Keratinocyte (primary cell): ENCODE measurements at regions not wholly inside any gene's neighbourhood (a gene's known extent, or its start where the extent isn't known, plus 50 kb on each side); places are given as distances from the start of the nearest gene placed in this dataset.

ENCODE experiments used
- DNase-seq: peaks from one replicate; pipeline ENCODE4 v3.0.0-alpha.2; 2011; ENCODE audit warnings: low read depth, missing footprints, low spot score
- FAIRE-seq: peaks from 2 replicates; lab custom pipeline; 2011; peaks lifted over from hg19 to GRCh38; lab: Jason Lieb, UNC
- H2AFZ ChIP-seq: 2 replicates; pipeline ENCODE4 v1.6.0; 2012; ENCODE audit warnings: low read length, control low read depth, inconsistent platforms; ENCODE audit not compliant: control insufficient read depth
- H3K27ac ChIP-seq: 2 replicates; pipeline ENCODE4 v1.5.1; 2011; ENCODE audit warnings: low read length; ENCODE audit not compliant: control insufficient read depth, insufficient read depth
- H3K27me3 ChIP-seq: 3 replicates; pipeline ENCODE4 v1.6.0; 2011; ENCODE audit warnings: low read length; ENCODE audit not compliant: control insufficient read depth, insufficient read depth; ENCODE audit errors: extremely low read depth
- H3K36me3 ChIP-seq, 2 experiments: 2 replicates in 1 of 2; 3 replicates in 1 of 2; pipeline ENCODE4 v1.5.1; 2011; ENCODE audit warnings: low read length in 2 of 2, mild to moderate bottlenecking in 1 of 2; ENCODE audit not compliant: control insufficient read depth in 2 of 2, insufficient read depth in 2 of 2; ENCODE audit errors: extremely low read depth in 1 of 2
- H3K4me1 ChIP-seq: 3 replicates; pipeline ENCODE4 v1.5.1; 2011; ENCODE audit warnings: low read length; ENCODE audit not compliant: control insufficient read depth, insufficient read depth; ENCODE audit errors: extremely low read depth
- H3K4me2 ChIP-seq: 3 replicates; pipeline ENCODE4 v1.6.0; 2011; ENCODE audit warnings: low read depth, low read length; ENCODE audit not compliant: control insufficient read depth, insufficient read depth; ENCODE audit errors: extremely low read depth
- H3K4me3 ChIP-seq, 3 experiments: fragments of 200-600 bp in 1 of 3; sonication (generic) in 1 of 3; 2 replicates in 2 of 3; 3 replicates in 1 of 3; pipeline ENCODE4 v1.5.1; 2011 to 2016; ENCODE audit warnings: low read length in 3 of 3, mild to moderate bottlenecking in 3 of 3, control low read depth in 2 of 3, inconsistent platforms in 1 of 3, low read depth in 1 of 3, mixed read lengths in 1 of 3, mixed run types in 1 of 3, moderate library complexity in 1 of 3; ENCODE audit not compliant: control insufficient read depth in 2 of 3, insufficient read depth in 2 of 3; ENCODE audit errors: extremely low read depth in 1 of 3
- H3K79me2 ChIP-seq: 2 replicates; pipeline ENCODE4 v1.6.0; 2012; ENCODE audit warnings: low read length; ENCODE audit not compliant: control insufficient read depth, insufficient read depth
- H3K9ac ChIP-seq: 3 replicates; pipeline ENCODE4 v1.6.0; 2011; ENCODE audit warnings: low read length; ENCODE audit not compliant: control insufficient read depth, insufficient read depth; ENCODE audit errors: extremely low read depth
- H3K9me1 ChIP-seq: 3 replicates; pipeline ENCODE4 v1.6.0; 2011; ENCODE audit warnings: low read length; ENCODE audit not compliant: control insufficient read depth, insufficient read depth; ENCODE audit errors: extremely low read depth
- H3K9me3 ChIP-seq: 2 replicates; pipeline ENCODE4 v1.5.1; 2012; ENCODE audit warnings: low read depth, low read length; ENCODE audit not compliant: control insufficient read depth
- H4K20me1 ChIP-seq: 3 replicates; pipeline ENCODE4 v1.6.0; 2011; ENCODE audit warnings: low read length; ENCODE audit not compliant: control insufficient read depth, insufficient read depth; ENCODE audit errors: extremely low read depth
- EZH2 ChIP-seq: IDR thresholded peaks from one replicate; pipeline ENCODE4 v1.6.1; 2012; ENCODE audit warnings: inconsistent platforms, mild to moderate bottlenecking, low read length, moderate library complexity
- dilution Hi-C: fragments of 300-500 bp; cut with MboI; formaldehyde crosslinking; loops from one replicate; pipeline ENCODE4 v1.7.0; 2020; ENCODE audit warnings: low sequenced_read_pairs; ENCODE audit not compliant: extremely low pct_ligation_motif_present
- TF ChIP-seq, protein P1 (sequence below), 3 experiments: IDR thresholded peaks in 1 of 3; conservative IDR thresholded peaks in 1 of 3; optimal IDR thresholded peaks in 1 of 3; 2 replicates in 2 of 3; 3 replicates in 1 of 3; pipeline versions ENCODE3 to v1.5.1; 2011; ENCODE audit warnings: low read length in 3 of 3, mild to moderate bottlenecking in 3 of 3, moderate library complexity in 2 of 3, control low read depth in 1 of 3, inconsistent platforms in 1 of 3; ENCODE audit not compliant: insufficient read depth in 2 of 3; ENCODE audit errors: extremely low read depth in 1 of 3

DNA sequence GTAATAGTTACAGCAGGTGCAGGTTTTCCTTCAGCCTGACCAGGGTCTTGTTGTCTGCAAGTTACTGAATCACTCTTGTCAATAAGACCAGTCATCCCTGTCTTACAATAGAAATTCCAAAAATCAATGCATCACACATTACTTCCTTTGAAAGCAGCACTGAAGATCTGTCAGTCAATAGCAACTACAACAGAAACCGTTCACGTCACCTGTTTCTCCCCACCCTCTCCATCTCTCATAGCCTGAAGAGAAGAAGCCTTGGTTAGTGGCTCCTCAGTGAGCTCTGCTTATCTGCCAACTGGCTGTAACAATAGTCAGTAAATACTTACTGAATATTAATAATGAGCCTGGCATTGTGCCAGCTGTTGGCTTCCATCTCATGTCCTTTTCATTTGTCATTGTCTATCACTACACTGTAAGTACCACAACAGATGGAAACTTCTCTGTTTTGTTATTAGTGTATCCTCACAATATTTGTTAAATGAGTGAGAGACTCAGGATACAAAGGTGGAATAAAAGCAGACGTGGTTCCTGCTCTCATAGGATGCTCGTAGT lies 195.2 kb downstream of the S1PR1 start:
- no peaks in the 10 kb centered on the region for H3K36me3 ChIP-seq
- no peaks in the 10 kb centered on the region for H3K9me1 ChIP-seq
- H3K9me3 ChIP-seq = no peaks in the 10 kb centered on the region
- dilution Hi-C loops = no loop called here
- H3K4me2 ChIP-seq = no peak overlapping the region
- no peaks in the 10 kb centered on the region for H4K20me1 ChIP-seq
- H3K79me2 ChIP-seq = no peaks in the 10 kb centered on the region
- no peak overlapping the region for H3K4me3 ChIP-seq
- no peak for DNase-seq
- no peak for TF ChIP-seq EZH2
- TF ChIP-seq, protein P1, sequence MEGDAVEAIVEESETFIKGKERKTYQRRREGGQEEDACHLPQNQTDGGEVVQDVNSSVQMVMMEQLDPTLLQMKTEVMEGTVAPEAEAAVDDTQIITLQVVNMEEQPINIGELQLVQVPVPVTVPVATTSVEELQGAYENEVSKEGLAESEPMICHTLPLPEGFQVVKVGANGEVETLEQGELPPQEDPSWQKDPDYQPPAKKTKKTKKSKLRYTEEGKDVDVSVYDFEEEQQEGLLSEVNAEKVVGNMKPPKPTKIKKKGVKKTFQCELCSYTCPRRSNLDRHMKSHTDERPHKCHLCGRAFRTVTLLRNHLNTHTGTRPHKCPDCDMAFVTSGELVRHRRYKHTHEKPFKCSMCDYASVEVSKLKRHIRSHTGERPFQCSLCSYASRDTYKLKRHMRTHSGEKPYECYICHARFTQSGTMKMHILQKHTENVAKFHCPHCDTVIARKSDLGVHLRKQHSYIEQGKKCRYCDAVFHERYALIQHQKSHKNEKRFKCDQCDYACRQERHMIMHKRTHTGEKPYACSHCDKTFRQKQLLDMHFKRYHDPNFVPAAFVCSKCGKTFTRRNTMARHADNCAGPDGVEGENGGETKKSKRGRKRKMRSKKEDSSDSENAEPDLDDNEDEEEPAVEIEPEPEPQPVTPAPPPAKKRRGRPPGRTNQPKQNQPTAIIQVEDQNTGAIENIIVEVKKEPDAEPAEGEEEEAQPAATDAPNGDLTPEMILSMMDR (optimal IDR thresholded peaks at IDR 0.05 in 1 of 3, IDR thresholded peaks at IDR 0.05 in 1 of 3, conservative IDR thresholded peaks at IDR 0.05 in 1 of 3; ENCODE audit: extremely low read depth in 1 of 3, insufficient read depth in 2 of 3, low read length in 3 of 3) = no peak
- H3K4me1 ChIP-seq = no peaks in the 10 kb centered on the region
- no peaks in the 10 kb centered on the region for H3K27me3 ChIP-seq
- no peak overlapping the region for H3K27ac ChIP-seq
- H3K9ac ChIP-seq = no peak overlapping the region
- H2AFZ ChIP-seq = no peak overlapping the region
- no peak for FAIRE-seq

DNA sequence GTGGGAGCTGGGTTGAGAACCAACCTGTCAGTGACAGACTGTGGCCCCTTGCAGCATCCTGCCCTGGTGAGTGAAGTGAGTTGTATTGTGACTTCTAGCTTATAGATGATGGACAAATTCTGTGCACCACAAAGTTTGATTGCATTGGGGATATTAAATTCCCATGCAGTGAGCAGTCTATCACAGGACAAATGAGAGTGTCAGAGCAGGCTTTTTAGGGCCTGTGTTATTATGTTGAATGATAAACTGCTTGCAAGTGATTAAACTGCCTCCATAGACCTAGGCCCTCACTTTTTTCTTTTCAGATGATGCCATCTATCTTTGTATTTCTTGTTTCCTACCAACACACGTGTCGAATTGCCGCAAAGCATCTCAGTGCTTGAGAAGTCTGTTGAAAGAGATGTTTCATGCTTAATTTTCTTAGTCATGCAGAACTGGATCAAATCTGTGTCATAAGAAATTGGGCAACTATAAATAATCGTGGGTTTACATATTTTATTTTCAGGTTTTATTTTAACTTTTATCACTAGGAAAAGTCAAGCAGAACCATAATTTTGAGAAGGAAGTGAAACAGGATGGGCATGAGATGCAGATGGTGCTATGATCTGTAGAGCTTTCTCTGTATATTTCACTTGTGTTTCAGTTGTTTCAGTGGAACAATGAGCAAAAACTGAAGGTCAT lies 199.2 kb downstream of the S1PR1 start:
- no peaks in the 10 kb centered on the region for H4K20me1 ChIP-seq
- H3K4me1 ChIP-seq = no peaks in the 10 kb centered on the region
- no peaks in the 10 kb centered on the region for H3K9me1 ChIP-seq
- H3K79me2 ChIP-seq = no peaks in the 10 kb centered on the region
- H3K9me3 ChIP-seq = no peaks in the 10 kb centered on the region
- no peak for FAIRE-seq
- H3K4me2 ChIP-seq = no peak overlapping the region
- TF ChIP-seq EZH2 = no peak
- TF ChIP-seq, protein P1 (optimal IDR thresholded peaks at IDR 0.05 in 1 of 3, IDR thresholded peaks at IDR 0.05 in 1 of 3, conservative IDR thresholded peaks at IDR 0.05 in 1 of 3; ENCODE audit: extremely low read depth in 1 of 3, insufficient read depth in 2 of 3, low read length in 3 of 3) = no peak
- no peak overlapping the region for H3K9ac ChIP-seq
- DNase-seq = no peak
- dilution Hi-C loops = no loop called here
- no peaks in the 10 kb centered on the region for H3K36me3 ChIP-seq
- H3K27me3 ChIP-seq = no peaks in the 10 kb centered on the region
- no peak overlapping the region for H2AFZ ChIP-seq
- H3K27ac ChIP-seq = no peak overlapping the region
- no peak overlapping the region for H3K4me3 ChIP-seq
